Stimulated activated naive CD8-positive, alpha-beta T cell treated with anti-CD3 and anti-CD28 coated beads, Interleukin-15, amount 100 ng/mL, for 72 hours (primary cell): ENCODE measurements at regions not wholly inside any gene's neighbourhood (a gene's known extent, or its start where the extent isn't known, plus 50 kb on each side); places are given as distances from the start of the nearest gene placed in this dataset.

Experiments used
- ATAC-seq: fragments of 150-1000 bp; cut with Tn5 transposase; 2 replicates; pipeline ENCODE4 v1.10.0; 2021; ENCODE audit warnings: mild to moderate bottlenecking, moderate library complexity
- DNase-seq, 2 donors: peaks; one replicate each; pipeline ENCODE4 v3.0.0; 2021 to 2022
- H3K27ac Mint-ChIP-seq, 2 donors: one replicate each; pipeline ENCODE4 v1.8.0; 2022; ENCODE audit warnings: mild to moderate bottlenecking in 2 of 2, mixed read lengths in 2 of 2, moderate library complexity in 2 of 2
- H3K27me3 Mint-ChIP-seq: one replicate; pipeline ENCODE4 v1.8.0; 2022; ENCODE audit warnings: mixed read lengths
- H3K4me1 Mint-ChIP-seq: one replicate; pipeline ENCODE4 v1.8.0; 2022; ENCODE audit warnings: mild to moderate bottlenecking, mixed read lengths
- H3K4me3 Mint-ChIP-seq, 2 donors: one replicate each; pipeline ENCODE4 v1.8.0; 2022; ENCODE audit warnings: mild to moderate bottlenecking in 2 of 2, mixed read lengths in 2 of 2, moderate library complexity in 1 of 2
- H3K9me3 Mint-ChIP-seq, 2 donors: one replicate each; pipeline ENCODE4 v1.8.0; 2022; ENCODE audit warnings: mixed read lengths in 2 of 2

DNA sequence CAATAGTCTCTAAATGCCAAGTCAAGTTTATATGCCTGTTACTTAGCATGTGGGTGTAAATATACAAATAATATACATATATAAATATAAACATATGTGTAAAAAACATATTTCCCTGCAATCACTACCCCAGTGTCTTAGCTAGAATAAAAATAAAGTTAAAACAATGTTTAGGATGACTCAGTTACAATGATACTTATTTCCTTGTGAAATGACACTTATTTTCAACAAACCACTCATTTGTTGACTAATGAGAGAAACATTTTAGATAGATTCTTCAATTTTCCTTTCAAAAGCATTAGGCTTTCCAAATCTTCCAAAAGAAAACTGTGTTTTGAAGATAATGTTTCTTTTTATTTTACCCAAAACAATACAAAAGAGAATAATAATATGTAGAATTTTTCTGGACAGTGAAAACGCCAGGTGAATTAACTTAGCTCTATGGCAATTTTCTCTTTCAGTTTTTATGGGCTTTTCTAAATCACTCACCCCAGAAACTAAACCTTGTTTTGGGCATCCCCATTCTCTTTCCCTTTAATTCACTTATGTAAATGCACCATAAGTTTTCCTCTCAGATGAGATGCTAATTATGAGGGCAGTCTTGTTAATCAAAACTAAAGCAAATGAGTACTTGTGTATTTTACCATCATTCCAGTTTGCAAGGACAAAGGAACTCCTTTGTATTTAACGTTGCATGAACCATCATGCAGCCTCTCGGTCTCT is 465.9 kb downstream of the BCAT1 start:
- no peak for DNase-seq
- ATAC-seq: no peak

DNA sequence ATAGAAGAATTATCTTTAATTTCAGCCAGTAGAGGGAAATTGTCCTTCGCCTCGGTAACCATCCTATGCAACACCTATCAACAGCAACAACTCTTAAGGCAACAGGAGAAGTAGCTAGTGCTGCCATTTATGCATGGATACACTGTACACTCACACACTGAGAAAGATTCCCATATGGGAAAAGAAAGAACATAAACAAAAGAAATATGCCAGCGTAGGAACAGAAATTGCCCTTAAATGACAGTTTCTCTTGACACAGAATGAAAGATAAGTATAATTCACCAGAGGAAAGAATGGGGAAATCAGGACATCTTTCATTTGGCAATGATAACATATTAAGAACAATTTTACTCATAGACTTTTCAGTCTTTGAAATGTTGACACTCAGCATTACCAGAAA is 466.9 kb downstream of the BCAT1 start:
- Mint-ChIP-seq H3K9me3 (no peaks in the 10 kb centered on the region), H3K4me1 (no peaks in the 10 kb centered on the region), H3K27me3 (no peaks in the 10 kb centered on the region), H3K27ac (no peak overlapping the region), H3K4me3 (no peak overlapping the region)
- DNase-seq (no peak), ATAC-seq (no peak)

More for the DNA sequence above, 465.9 kb downstream of the BCAT1 start:
- no peaks in the 10 kb centered on the region for H3K27me3 Mint-ChIP-seq
- H3K4me1 Mint-ChIP-seq: no peaks in the 10 kb centered on the region
- no peak overlapping the region for H3K4me3 Mint-ChIP-seq
- H3K27ac Mint-ChIP-seq: no peak overlapping the region
- H3K9me3 Mint-ChIP-seq: no peaks in the 10 kb centered on the region

DNA sequence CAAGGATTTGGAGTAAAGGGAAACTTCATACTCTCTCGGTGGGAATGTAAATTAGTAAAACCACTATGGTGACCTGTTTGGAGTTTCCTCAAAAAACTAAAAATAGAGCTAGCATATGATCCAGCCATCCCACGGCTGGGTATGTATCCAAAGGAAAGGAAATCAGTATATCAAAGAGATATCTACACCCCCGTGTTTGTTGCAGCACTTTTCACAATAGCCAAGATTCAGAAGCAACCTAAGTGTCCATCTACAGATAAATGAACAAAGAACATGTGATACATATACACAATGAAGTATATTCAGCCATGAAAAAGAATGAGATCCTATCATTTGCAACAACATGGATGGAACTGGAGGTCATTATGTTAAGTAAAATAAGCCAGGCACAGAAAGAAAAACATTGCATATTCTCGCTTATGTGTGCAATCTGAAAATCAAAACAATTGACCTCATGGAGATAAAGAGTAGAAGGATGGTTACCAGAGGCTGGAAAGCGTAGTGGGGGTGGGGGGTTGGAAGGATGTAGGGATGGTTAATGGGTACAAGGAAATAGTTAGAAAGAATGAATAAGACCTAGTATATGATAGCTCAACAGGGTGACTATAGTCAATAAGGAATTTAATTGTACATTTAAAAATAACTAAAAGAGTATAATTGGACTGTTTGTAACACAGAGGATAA is 468.0 kb downstream of the BCAT1 start:
- Mint-ChIP-seq H3K9me3 (no peaks in the 10 kb centered on the region), H3K27ac (no peak overlapping the region), H3K27me3 (no peaks in the 10 kb centered on the region), H3K4me1 (no peaks in the 10 kb centered on the region), H3K4me3 (no peak overlapping the region)
- no peak for ATAC-seq
- DNase-seq: no peak

DNA sequence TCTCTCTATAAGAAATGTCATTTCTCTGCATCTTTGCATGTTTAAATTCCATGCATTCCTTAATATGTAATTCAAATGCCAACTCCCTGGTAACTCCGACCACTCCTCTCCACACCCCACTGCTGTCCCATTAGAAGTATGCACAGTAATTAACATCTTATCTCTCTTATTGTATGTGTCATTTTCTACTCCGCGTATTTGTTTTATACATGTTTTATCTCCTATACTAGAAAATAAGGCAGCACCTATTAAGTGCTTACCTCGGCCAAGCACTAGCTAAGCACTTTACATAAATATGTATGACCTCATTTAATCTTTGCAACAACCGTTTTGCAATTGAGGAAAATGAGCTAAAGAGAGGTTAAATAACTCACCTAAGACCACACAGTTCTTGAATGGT is 469.8 kb downstream of the BCAT1 start:
- ATAC-seq: no peak
- Mint-ChIP-seq H3K4me3 (no peak overlapping the region), H3K4me1 (no peaks in the 10 kb centered on the region), H3K9me3 (no peaks in the 10 kb centered on the region), H3K27me3 (no peaks in the 10 kb centered on the region), H3K27ac (no peak overlapping the region)
- DNase-seq: no peak

DNA sequence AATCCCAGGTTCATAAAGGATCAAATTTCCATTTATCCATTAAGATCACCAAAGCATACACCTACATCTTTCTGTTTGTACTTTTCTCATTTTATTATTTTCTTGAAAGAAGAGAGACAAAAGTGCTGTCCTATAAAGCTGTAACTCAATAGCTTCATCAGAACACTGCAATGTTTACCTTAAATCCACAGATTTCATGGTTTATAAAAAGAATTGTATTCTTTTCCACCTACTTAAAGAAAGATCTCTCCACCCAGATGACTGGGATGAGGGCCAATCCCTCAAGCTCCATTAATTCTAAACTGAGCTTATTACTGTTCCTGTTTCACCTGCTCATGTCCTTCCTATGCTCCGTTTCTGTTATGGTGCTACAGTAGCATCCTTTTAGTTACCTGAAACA is 470.6 kb downstream of the BCAT1 start:
- DNase-seq (no peak), ATAC-seq (no peak)
- no peaks in the 10 kb centered on the region for H3K27me3 Mint-ChIP-seq
- H3K27ac Mint-ChIP-seq: no peak overlapping the region
- no peaks in the 10 kb centered on the region for H3K9me3 Mint-ChIP-seq
- H3K4me3 Mint-ChIP-seq: no peak overlapping the region
- no peaks in the 10 kb centered on the region for H3K4me1 Mint-ChIP-seq

DNA sequence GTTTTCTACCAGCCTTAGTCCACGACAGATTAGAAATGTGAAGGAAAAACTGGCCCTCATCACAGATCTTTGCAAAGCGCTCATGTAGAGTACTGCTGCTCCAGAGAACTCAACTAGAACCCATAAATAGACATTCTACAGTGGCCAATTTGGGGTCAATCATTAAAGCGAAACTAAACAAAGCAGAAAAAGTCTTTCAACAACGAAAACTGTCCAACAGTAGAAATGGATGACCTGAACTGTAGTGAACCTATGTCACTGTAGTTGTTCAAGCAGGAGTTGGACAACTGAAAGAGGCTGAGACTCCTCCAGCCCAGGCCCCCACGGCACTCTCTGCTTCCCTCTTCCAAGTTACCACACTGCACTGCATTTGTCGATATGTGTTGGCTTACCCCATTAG is 472.6 kb downstream of the BCAT1 start:
- Mint-ChIP-seq H3K27ac (no peak overlapping the region), H3K4me3 (no peak overlapping the region), H3K27me3 (no peaks in the 10 kb centered on the region), H3K9me3 (no peaks in the 10 kb centered on the region), H3K4me1 (no peaks in the 10 kb centered on the region)
- ATAC-seq (no peak), DNase-seq (no peak)

DNA sequence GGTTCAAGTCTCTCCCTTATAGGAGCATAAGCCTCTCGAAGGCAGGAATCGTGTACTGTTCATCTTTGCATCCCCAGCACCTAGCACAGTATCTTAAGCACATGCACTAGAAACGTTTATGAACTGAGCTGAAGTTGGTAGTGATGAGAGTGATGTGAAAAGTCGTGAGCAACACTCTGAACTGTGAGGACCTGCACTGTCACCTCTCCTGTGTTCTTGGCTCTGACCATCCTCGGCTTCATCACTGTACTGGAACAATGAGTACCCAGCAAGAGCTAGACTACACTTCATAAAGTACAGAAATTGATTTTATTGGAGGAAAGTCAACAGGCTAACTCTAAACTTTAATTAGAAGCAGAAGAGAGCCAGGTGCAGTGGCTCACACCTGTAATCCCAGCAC is 473.6 kb downstream of the BCAT1 start:
- Mint-ChIP-seq H3K4me1 (no peaks in the 10 kb centered on the region), H3K27me3 (no peaks in the 10 kb centered on the region), H3K27ac (no peak overlapping the region), H3K9me3 (no peaks in the 10 kb centered on the region), H3K4me3 (no peak overlapping the region)
- DNase-seq: no peak
- ATAC-seq: no peak

DNA sequence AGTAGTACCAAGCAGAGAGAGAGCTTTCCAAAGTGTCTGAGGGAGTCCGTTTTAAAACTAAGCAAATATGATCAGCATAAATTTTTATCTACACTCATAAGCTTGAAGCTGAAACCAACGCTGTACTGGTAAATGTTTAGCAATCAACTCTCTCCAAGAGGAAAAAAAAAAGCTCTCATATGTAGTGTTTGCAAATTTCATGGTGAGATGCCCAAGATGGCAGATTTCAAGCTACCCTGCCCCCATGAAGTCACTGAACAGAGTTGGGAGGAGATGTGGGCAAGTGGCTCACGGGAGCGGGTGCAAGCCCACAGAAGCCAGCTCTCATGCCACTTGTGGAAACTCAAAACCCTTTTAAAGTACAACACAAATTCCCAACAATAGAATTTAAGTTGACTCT is 475.8 kb downstream of the BCAT1 start:
- no peak for ATAC-seq
- H3K4me3 Mint-ChIP-seq: no peak overlapping the region
- H3K9me3 Mint-ChIP-seq: peaks cover 0 to 4% of the 10 kb centered on the region in 2 donors
- H3K4me1 Mint-ChIP-seq: no peaks in the 10 kb centered on the region
- DNase-seq: no peak
- H3K27ac Mint-ChIP-seq: no peak overlapping the region
- no peaks in the 10 kb centered on the region for H3K27me3 Mint-ChIP-seq

DNA sequence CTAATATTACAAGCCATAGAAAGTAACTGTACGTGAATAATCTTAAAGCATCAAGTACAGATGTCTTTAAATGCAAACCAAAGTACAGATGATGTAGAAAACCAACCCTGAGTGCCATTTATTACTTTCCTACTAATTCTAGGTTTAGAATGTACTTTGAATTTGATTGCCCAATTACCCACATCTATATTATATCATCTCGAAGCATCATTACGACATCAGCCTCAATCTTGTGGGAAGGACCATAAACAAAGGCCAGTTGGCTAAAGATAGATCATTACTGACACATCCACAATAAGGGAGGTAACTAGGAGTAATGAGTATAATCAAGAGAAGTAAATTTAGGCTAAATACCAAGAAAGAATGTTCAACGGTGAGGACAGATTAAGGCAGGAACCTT is 478.9 kb downstream of the BCAT1 start:
- Mint-ChIP-seq H3K4me3 (no peak overlapping the region), H3K27me3 (no peaks in the 10 kb centered on the region), H3K27ac (no peak overlapping the region), H3K9me3 (peaks cover 0 to 4% of the 10 kb centered on the region in 2 donors), H3K4me1 (no peaks in the 10 kb centered on the region)
- no peak for DNase-seq
- no peak for ATAC-seq

DNA sequence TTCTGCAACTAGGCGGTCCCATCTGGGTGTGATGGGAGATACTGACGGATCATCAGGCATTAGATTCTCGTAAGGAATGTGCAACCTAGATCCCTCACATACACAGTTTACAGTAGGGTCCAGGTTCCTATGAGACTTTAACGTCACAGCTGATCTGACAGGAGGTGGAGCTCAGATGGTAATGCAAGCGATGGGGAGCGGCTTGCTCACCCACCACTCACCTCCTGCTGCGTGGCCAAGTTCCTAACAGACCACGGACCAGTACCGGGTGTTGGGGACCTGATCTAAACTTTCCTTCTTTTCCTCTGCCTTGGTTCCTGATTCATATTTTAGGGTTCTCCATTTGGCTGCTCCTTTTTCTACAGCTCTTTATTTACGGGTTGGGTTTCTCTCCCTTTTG is 479.8 kb downstream of the BCAT1 start:
- Mint-ChIP-seq H3K9me3 (peaks cover 0 to 4% of the 10 kb centered on the region in 2 donors), H3K4me3 (no peak overlapping the region), H3K4me1 (no peaks in the 10 kb centered on the region), H3K27ac (no peak overlapping the region), H3K27me3 (no peaks in the 10 kb centered on the region)
- DNase-seq (no peak), ATAC-seq (no peak)

DNA sequence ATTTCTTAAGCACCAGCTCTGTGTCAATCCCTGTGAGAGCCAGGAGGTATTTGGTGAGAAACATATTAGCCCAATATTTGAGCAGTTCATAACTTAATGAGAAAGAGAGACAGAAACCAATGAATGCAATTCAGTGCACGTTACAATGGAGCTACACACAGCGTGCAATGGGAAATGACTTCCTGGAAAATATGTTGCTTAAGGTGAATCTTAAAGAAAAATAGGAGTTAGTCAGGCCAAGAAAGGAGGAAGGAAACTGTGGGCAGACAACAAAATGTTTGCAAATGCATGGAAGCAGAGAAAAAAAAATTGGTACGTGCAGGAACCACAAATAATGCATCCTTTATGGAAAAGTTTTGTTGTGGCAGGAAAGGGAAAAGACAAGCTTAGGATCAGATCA is 481.7 kb downstream of the BCAT1 start:
- Mint-ChIP-seq H3K27me3 (no peaks in the 10 kb centered on the region), H3K4me3 (no peak overlapping the region), H3K27ac (no peak overlapping the region), H3K9me3 (peaks cover 0 to 4% of the 10 kb centered on the region in 2 donors), H3K4me1 (no peaks in the 10 kb centered on the region)
- ATAC-seq (no peak), DNase-seq (no peak)

DNA sequence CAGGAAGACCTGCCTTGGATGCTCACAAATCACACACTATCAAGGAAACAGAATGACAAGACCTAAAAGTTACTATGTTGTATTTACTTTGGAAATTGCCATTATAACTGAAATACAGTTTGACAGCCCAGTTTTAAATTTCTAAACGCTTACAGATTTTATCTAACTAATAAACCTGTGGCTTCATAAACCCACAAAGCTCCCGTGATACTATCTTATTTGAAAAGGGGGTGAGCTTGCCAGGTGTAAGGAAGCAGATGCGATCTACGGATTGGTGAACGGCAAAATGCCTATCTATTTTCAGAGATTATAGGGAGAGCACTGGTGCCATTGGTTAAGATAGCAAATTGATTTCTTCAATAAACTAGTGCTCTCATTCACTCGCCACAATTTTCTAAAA is 485.5 kb downstream of the BCAT1 start:
- Mint-ChIP-seq H3K4me1 (no peaks in the 10 kb centered on the region), H3K9me3 (no peaks in the 10 kb centered on the region), H3K4me3 (no peak overlapping the region), H3K27ac (no peak overlapping the region), H3K27me3 (no peaks in the 10 kb centered on the region)
- DNase-seq (no peak), ATAC-seq (no peak)

DNA sequence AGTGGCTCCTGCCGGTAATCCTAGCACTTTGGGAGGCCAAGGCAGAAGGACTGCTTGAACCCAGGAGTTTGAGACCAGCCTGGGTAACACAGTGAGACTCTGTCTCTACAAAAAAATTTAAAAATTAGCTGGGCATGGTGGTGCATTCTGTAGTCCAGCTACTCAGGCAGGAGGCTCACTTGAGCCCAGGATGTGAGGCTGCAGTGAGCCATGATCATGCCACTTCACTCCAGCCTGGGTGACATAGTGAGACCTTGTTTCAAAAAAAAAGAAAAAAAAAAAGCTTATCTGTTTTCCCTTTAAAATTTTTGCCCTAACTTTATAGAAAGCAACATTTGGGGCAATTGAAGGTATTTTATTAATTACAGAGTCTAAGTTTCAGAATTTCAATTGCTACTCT is 486.0 kb downstream of the BCAT1 start:
- Mint-ChIP-seq H3K4me1 (no peaks in the 10 kb centered on the region), H3K27me3 (no peaks in the 10 kb centered on the region), H3K4me3 (no peak overlapping the region), H3K9me3 (no peaks in the 10 kb centered on the region), H3K27ac (no peak overlapping the region)
- no peak for DNase-seq
- ATAC-seq: no peak

DNA sequence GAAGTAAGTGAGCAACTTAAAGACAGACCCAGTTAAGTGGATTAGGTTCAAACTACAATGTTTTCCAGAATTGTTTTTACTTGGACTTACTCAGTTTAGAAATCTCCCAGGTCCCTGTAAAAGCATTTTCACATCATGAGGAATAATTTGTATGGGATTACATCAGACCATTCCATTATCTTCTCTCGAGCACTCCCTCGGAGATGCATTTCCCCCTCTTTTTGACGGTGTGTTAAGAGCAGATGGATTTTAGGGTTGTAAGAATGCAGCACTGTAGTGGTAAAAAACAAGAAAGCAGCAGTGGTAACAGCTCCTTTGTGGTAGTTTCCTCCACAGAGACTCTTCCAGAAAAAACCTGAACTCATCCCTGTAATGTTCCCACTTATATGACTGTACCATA is 488.4 kb downstream of the BCAT1 start:
- no peaks in the 10 kb centered on the region for H3K9me3 Mint-ChIP-seq
- H3K27me3 Mint-ChIP-seq: no peaks in the 10 kb centered on the region
- H3K4me1 Mint-ChIP-seq: no peaks in the 10 kb centered on the region
- H3K27ac Mint-ChIP-seq: no peak overlapping the region
- no peak overlapping the region for H3K4me3 Mint-ChIP-seq
- ATAC-seq (no peak), DNase-seq (no peak)

DNA sequence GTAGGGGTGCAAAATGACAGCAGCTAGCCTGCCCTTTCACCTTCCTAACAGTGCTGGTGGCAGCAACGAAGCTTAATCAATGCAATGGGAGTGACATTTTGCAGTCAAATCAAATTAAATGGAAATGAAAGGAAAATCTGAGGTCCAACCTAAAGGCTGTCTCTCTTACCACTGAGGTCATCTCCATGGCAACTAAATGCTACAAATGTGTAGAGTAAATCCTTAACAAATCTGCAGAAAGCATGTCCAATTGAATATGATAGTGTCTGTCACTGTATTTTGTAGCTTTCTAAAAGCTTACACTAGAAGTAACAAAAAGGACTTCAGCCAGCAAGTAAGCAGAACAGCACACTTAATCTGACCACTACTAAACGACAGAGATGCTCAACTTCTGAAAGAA is 488.8 kb downstream of the BCAT1 start:
- no peaks in the 10 kb centered on the region for H3K4me1 Mint-ChIP-seq
- H3K27ac Mint-ChIP-seq: no peak overlapping the region
- no peak for DNase-seq
- no peak overlapping the region for H3K4me3 Mint-ChIP-seq
- no peaks in the 10 kb centered on the region for H3K27me3 Mint-ChIP-seq
- no peak for ATAC-seq
- H3K9me3 Mint-ChIP-seq: no peaks in the 10 kb centered on the region

DNA sequence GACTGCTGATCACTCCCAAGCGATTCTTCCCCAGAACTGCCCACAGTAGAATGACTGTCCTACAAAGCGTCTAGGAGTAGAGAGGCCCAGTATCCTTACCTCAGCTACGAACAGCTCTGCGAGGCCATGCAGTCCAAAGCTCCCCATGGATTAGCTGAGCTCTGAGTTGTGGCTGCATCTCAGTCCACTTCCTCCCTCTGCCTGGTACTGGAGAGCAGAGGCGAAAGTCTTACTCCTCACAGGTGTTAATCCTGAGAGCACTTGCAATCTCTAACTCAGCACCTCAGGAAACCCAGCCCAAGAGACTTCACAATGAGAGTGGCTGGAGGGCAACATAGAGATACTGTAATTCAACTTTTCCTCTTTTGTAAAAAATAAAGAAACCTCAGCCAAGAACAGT is 493.1 kb downstream of the BCAT1 start:
- ATAC-seq: no peak
- H3K4me1 Mint-ChIP-seq: no peaks in the 10 kb centered on the region
- H3K9me3 Mint-ChIP-seq: no peaks in the 10 kb centered on the region
- no peak overlapping the region for H3K4me3 Mint-ChIP-seq
- no peak for DNase-seq
- no peaks in the 10 kb centered on the region for H3K27me3 Mint-ChIP-seq
- H3K27ac Mint-ChIP-seq: no peak overlapping the region

DNA sequence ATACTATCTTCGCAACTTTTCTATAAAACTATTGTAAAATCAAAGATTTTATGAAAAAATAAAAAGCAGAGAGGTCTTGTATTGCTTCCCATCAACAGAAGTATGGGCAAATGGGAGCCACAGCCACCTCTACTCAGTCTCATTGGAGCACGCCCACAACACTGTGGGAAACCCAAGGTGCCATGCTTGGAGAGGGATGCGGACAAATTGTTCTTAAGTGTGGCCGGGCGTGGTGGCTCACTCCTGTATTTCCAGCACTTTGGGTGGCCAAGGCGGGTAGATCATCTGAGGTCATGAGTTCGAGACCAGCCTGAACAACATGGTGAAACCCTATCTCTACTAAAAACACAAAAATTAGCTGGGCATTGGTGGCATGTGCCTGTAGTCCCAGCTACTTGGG is 498.2 kb upstream of the SOX5 start:
- H3K4me3 Mint-ChIP-seq: no peak overlapping the region
- H3K9me3 Mint-ChIP-seq: no peaks in the 10 kb centered on the region
- DNase-seq (no peak), ATAC-seq (no peak)
- no peak overlapping the region for H3K27ac Mint-ChIP-seq
- H3K27me3 Mint-ChIP-seq: no peaks in the 10 kb centered on the region
- H3K4me1 Mint-ChIP-seq: no peaks in the 10 kb centered on the region
